H1 (cell line): ENCODE measurements at regions not wholly inside any gene's neighbourhood (a gene's known extent, or its start where the extent isn't known, plus 50 kb on each side); places are given as distances from the start of the nearest gene placed in this dataset.

ENCODE experiments used
- CTCF ChIA-PET: fragments of 300-600 bp; sonication (Branson Sonifier 250); formaldehyde crosslinking; loops from one replicate; lab custom pipeline; 2021; ENCODE audit not compliant: partially characterized antibody; lab: Charles Lee
- POLR2A ChIA-PET: fragments of 300-600 bp; sonication (Branson Sonifier 250); formaldehyde crosslinking; loops from one replicate; lab custom pipeline; 2021; ENCODE audit warnings: inconsistent platforms; ENCODE audit not compliant: partially characterized antibody; lab: Charles Lee
- DNase-seq, 2 experiments: peaks; one replicate each; pipeline versions ENCODE4 v3.0.0 to v3.0.0-alpha.2; 2010 to 2022; ENCODE audit warnings: low spot score in 2 of 2, low read depth in 1 of 2, mixed read lengths in 1 of 2
- FAIRE-seq: peaks from 2 replicates; lab custom pipeline; 2011; peaks lifted over from hg19 to GRCh38; lab: Jason Lieb, UNC
- H2AFZ ChIP-seq: 2 replicates; pipeline ENCODE4 v1.8.1; 2012; ENCODE audit warnings: low read length, inconsistent platforms
- H2AK5ac ChIP-seq: 2 replicates; pipeline ENCODE4 v1.6.1; 2013; ENCODE audit warnings: low read depth, low read length
- H2BK120ac ChIP-seq: replicated peaks from 2 replicates; pipeline ENCODE3; 2013; ENCODE audit warnings: low read depth, low read length, inconsistent platforms
- H2BK12ac ChIP-seq: 2 replicates; pipeline ENCODE4 v1.6.1; 2013; ENCODE audit warnings: low read depth, low read length
- H2BK15ac ChIP-seq: 2 replicates; pipeline ENCODE4 v1.6.1; 2013; ENCODE audit warnings: low read length
- H2BK20ac ChIP-seq: 2 replicates; pipeline ENCODE4 v1.6.1; 2013; ENCODE audit warnings: low read length
- H2BK5ac ChIP-seq: 2 replicates; pipeline ENCODE4 v1.6.1; 2013; ENCODE audit warnings: low read depth, low read length
- H3K14ac ChIP-seq: 2 replicates; pipeline ENCODE4 v1.6.1; 2013; ENCODE audit warnings: inconsistent platforms; ENCODE audit not compliant: insufficient read length
- H3K18ac ChIP-seq: 2 replicates; pipeline ENCODE4 v1.6.1; 2013; ENCODE audit warnings: low read length; ENCODE audit errors: extremely low read depth
- H3K23ac ChIP-seq: 2 replicates; pipeline ENCODE4 v1.6.1; 2013; ENCODE audit warnings: inconsistent platforms; ENCODE audit not compliant: insufficient read length
- H3K23me2 ChIP-seq: 2 replicates; pipeline ENCODE4 v1.6.1; 2013; ENCODE audit warnings: low read depth, low read length
- H3K27ac ChIP-seq: 2 replicates; pipeline ENCODE4 v1.6.1; 2011; ENCODE audit warnings: low read depth, low read length, inconsistent platforms
- H3K27me3 ChIP-seq, 4 experiments: replicated peaks in 1 of 4; 1 replicate in 1 of 4; 2 replicates in 3 of 4; pipeline versions ENCODE4 v1.6.1 to v1.8.1; 2011 to 2013; ENCODE audit warnings: low read length in 3 of 4, mild to moderate bottlenecking in 3 of 4, inconsistent platforms in 2 of 4, mixed read lengths in 2 of 4, moderate library complexity in 1 of 4; ENCODE audit not compliant: control insufficient read depth in 3 of 4, insufficient read depth in 3 of 4; ENCODE audit errors: extremely low read depth in 1 of 4
- H3K36me3 ChIP-seq, 4 experiments: 2 replicates each; pipeline versions ENCODE4 v1.6.1 to v1.8.1; 2011 to 2013; ENCODE audit warnings: mild to moderate bottlenecking in 4 of 4, low read length in 3 of 4, moderate library complexity in 2 of 4, control low read depth in 1 of 4, inconsistent platforms in 1 of 4; ENCODE audit not compliant: insufficient read depth in 4 of 4, control insufficient read depth in 2 of 4
- H3K4ac ChIP-seq: replicated peaks from 2 replicates; pipeline ENCODE3; 2013; ENCODE audit warnings: low read length, low read depth, mixed read lengths, inconsistent platforms; ENCODE audit not compliant: insufficient read length
- H3K4me1 ChIP-seq, 4 experiments: replicated peaks in 1 of 4; 1 replicate in 1 of 4; 2 replicates in 3 of 4; pipeline versions ENCODE4 v1.6.1 to v1.8.1; 2011 to 2013; ENCODE audit warnings: low read length in 3 of 4, inconsistent platforms in 2 of 4, mixed read lengths in 1 of 4; ENCODE audit not compliant: insufficient read depth in 4 of 4, control insufficient read depth in 3 of 4
- H3K4me2 ChIP-seq, 2 experiments: 2 replicates each; pipeline versions ENCODE4 v1.6.1 to v1.8.1; 2011 to 2013; ENCODE audit warnings: low read depth in 2 of 2, low read length in 2 of 2, control low read depth in 1 of 2, inconsistent platforms in 1 of 2, mild to moderate bottlenecking in 1 of 2; ENCODE audit not compliant: insufficient read depth in 1 of 2
- H3K4me3 ChIP-seq, 4 experiments: fragments of 200-600, 300-600 bp in 1 of 4; sonication (generic), shearing (Covaris generic), sonication (Bioruptor Twin) in 1 of 4; 2 replicates each; pipeline versions ENCODE4 v1.5.1 to v1.8.1; 2011 to 2016; ENCODE audit warnings: low read length in 4 of 4, low read depth in 3 of 4, control low read depth in 2 of 4, inconsistent platforms in 2 of 4, mild to moderate bottlenecking in 2 of 4, mixed read lengths in 1 of 4, moderate library complexity in 1 of 4; ENCODE audit not compliant: insufficient read depth in 2 of 4; ENCODE audit errors: extremely low read depth in 1 of 4
- H3K56ac ChIP-seq: replicated peaks from 2 replicates; pipeline ENCODE3; 2013; ENCODE audit warnings: low read depth, mild to moderate bottlenecking, mixed read lengths, low read length, inconsistent platforms; ENCODE audit not compliant: insufficient read length
- H3K79me1 ChIP-seq: 2 replicates; pipeline ENCODE4 v1.6.1; 2013; ENCODE audit warnings: low read depth, low read length, control low read depth
- H3K79me2 ChIP-seq, 2 experiments: 2 replicates each; pipeline versions ENCODE4 v1.6.1 to v1.8.1; 2012 to 2013; ENCODE audit warnings: low read length in 2 of 2, mild to moderate bottlenecking in 2 of 2, inconsistent platforms in 1 of 2; ENCODE audit not compliant: insufficient read depth in 2 of 2, control insufficient read depth in 1 of 2
- H3K9ac ChIP-seq, 4 experiments: replicated peaks in 1 of 4; 1 replicate in 1 of 4; 2 replicates in 3 of 4; pipeline versions ENCODE4 v1.6.1 to v1.8.1; 2011 to 2013; ENCODE audit warnings: low read depth in 3 of 4, low read length in 3 of 4, control low read depth in 2 of 4, mild to moderate bottlenecking in 2 of 4, moderate library complexity in 2 of 4, inconsistent platforms in 1 of 4; ENCODE audit errors: extremely low read depth in 1 of 4
- H3K9me3 ChIP-seq, 2 experiments: 2 replicates each; pipeline versions ENCODE4 v1.6.1 to v1.8.1; 2012 to 2013; ENCODE audit warnings: mild to moderate bottlenecking in 2 of 2, moderate library complexity in 2 of 2, control low read depth in 1 of 2, inconsistent platforms in 1 of 2, low read depth in 1 of 2, low read length in 1 of 2, mixed read lengths in 1 of 2; ENCODE audit not compliant: insufficient read depth in 2 of 2
- H4K20me1 ChIP-seq, 2 experiments: replicated peaks in 1 of 2; 2 replicates each; pipeline versions ENCODE3 to v1.8.1; 2011 to 2013; ENCODE audit warnings: inconsistent platforms in 2 of 2, low read length in 2 of 2, mild to moderate bottlenecking in 1 of 2; ENCODE audit not compliant: insufficient read depth in 2 of 2, control insufficient read depth in 1 of 2
- H4K5ac ChIP-seq: 2 replicates; pipeline ENCODE4 v1.6.1; 2013; ENCODE audit warnings: low read length, low read depth, mixed read lengths, inconsistent platforms; ENCODE audit not compliant: insufficient read length
- H4K8ac ChIP-seq: 2 replicates; pipeline ENCODE4 v1.8.0; 2013; ENCODE audit warnings: mild to moderate bottlenecking, moderate library complexity, low read length, inconsistent platforms; ENCODE audit not compliant: insufficient read depth; ENCODE audit errors: extremely low read depth
- H4K91ac ChIP-seq: replicated peaks from 2 replicates; pipeline ENCODE3; 2013; ENCODE audit warnings: low read length, mixed read lengths, inconsistent platforms; ENCODE audit not compliant: insufficient read length
- EZH2 ChIP-seq: fragments of 200-600 bp; sonication (generic); IDR thresholded peaks from 2 replicates; pipeline ENCODE4 v1.7.1; 2012; ENCODE audit warnings: low read depth, mild to moderate bottlenecking, moderate library complexity, low read length, inconsistent platforms; ENCODE audit not compliant: severe bottlenecking
- GABPA ChIP-seq: IDR thresholded peaks from 2 replicates; pipeline ENCODE4 v1.6.1; 2011; ENCODE audit warnings: mild to moderate bottlenecking, low read length, moderate library complexity, borderline replicate concordance; ENCODE audit not compliant: insufficient read depth
- NRF1 ChIP-seq: IDR thresholded peaks from 2 replicates; pipeline ENCODE4 v1.6.1; 2011; ENCODE audit warnings: mild to moderate bottlenecking, low read depth, low read length, improper control_type of control experiment
- POLR2A ChIP-seq, 2 experiments: IDR thresholded peaks; 1 replicate in 1 of 2; 2 replicates in 1 of 2; pipeline ENCODE4 v1.6.1; 2011; ENCODE audit warnings: low read depth in 2 of 2, low read length in 2 of 2, mild to moderate bottlenecking in 2 of 2; ENCODE audit errors: control extremely low read depth in 1 of 2
- TAF1 ChIP-seq: IDR thresholded peaks from 2 replicates; pipeline ENCODE4 v1.6.1; 2011; ENCODE audit warnings: mild to moderate bottlenecking, low read depth, low read length
- WGBS, 2 experiments: shearing (Covaris generic) in 1 of 2; methylation state at CpG; one replicate each; pipeline versions ENCODE4 v1.1.6 to v1.1.7; 2013 to 2015; ENCODE audit warnings: low lambda C conversion rate in 2 of 2, mixed read lengths in 2 of 2, inconsistent platforms in 1 of 2, low coverage in 1 of 2, missing lambda C conversion rate in 1 of 2; ENCODE audit not compliant: insufficient replicate concordance in 2 of 2, insufficient coverage in 1 of 2, insufficient read length in 1 of 2; ENCODE audit errors: extremely low coverage in 1 of 2, missing lambda C conversion rate in 1 of 2; 5-methylcytosine and 5-hydroxymethylcytosine counted together
- TF ChIP-seq, protein P1 (sequence below): IDR thresholded peaks from 2 replicates; pipeline ENCODE4 v1.6.1; 2012; ENCODE audit warnings: low read length, inconsistent platforms
- TF ChIP-seq, protein P2 (sequence below): IDR thresholded peaks from 2 replicates; pipeline ENCODE4 v1.6.1; 2011; ENCODE audit warnings: low read depth, mild to moderate bottlenecking, low read length; ENCODE audit not compliant: insufficient read depth

DNA sequence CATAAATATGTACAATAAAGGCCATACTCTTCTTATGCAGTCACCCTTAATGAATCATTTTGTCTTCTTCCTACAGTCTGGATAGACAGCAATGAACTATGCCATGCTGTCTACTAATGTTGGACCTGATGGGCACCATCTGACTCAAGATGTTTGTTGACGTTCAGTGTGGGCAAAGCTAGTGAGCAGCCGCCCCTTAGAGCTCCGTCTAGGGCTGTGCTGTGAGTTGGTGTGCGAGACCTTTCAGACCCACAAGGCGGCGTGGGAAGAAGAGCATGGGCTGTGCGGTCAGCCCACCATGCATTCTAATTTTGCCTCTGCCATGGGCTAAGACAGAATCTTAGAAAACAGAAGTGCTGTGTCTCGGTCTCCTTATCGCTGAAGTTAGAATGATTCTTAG lies 829.4 kb downstream of the QKI start:
- no peak overlapping the region for H3K56ac ChIP-seq
- H3K4me2 ChIP-seq = no peak overlapping the region
- H4K8ac ChIP-seq = no peak overlapping the region
- H3K79me2 ChIP-seq = no peaks in the 10 kb centered on the region
- no peak overlapping the region for H3K27ac ChIP-seq
- H2BK15ac ChIP-seq = no peak overlapping the region
- H3K18ac ChIP-seq = no peak overlapping the region
- no peaks in the 10 kb centered on the region for H3K23me2 ChIP-seq
- H4K20me1 ChIP-seq = no peaks in the 10 kb centered on the region
- H2AFZ ChIP-seq = no peak overlapping the region
- H4K91ac ChIP-seq = no peak overlapping the region
- no peaks in the 10 kb centered on the region for H3K4me1 ChIP-seq
- H3K79me1 ChIP-seq = no peaks in the 10 kb centered on the region
- no peak for DNase-seq
- H3K36me3 ChIP-seq = no peaks in the 10 kb centered on the region
- no peak overlapping the region for H4K5ac ChIP-seq
- no peak overlapping the region for H2BK120ac ChIP-seq
- no peak overlapping the region for H2BK20ac ChIP-seq
- H3K4ac ChIP-seq = no peak overlapping the region
- POLR2A ChIA-PET = no interaction called here
- no peak for TF ChIP-seq EZH2
- TF ChIP-seq GABPA = no peak
- TF ChIP-seq, protein P1, sequence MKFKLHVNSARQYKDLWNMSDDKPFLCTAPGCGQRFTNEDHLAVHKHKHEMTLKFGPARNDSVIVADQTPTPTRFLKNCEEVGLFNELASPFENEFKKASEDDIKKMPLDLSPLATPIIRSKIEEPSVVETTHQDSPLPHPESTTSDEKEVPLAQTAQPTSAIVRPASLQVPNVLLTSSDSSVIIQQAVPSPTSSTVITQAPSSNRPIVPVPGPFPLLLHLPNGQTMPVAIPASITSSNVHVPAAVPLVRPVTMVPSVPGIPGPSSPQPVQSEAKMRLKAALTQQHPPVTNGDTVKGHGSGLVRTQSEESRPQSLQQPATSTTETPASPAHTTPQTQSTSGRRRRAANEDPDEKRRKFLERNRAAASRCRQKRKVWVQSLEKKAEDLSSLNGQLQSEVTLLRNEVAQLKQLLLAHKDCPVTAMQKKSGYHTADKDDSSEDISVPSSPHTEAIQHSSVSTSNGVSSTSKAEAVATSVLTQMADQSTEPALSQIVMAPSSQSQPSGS = no peak
- TF ChIP-seq NRF1 = no peak
- no peak for TF ChIP-seq POLR2A (IDR thresholded peaks at IDR 0.05; ENCODE audit: control extremely low read depth in 1 of 2, low read depth in 2 of 2, low read length in 2 of 2)
- TF ChIP-seq TAF1 = no peak
- TF ChIP-seq, protein P2, sequence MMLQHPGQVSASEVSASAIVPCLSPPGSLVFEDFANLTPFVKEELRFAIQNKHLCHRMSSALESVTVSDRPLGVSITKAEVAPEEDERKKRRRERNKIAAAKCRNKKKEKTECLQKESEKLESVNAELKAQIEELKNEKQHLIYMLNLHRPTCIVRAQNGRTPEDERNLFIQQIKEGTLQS = no peak
- TF ChIP-seq, all 59 proteins: peak for 0
- H2BK5ac ChIP-seq = no peak overlapping the region
- H2BK12ac ChIP-seq = no peak overlapping the region
- no peak for FAIRE-seq
- no peak overlapping the region for H3K14ac ChIP-seq
- H3K4me3 ChIP-seq = no peak overlapping the region
- H3K23ac ChIP-seq = no peak overlapping the region
- CTCF ChIA-PET = interaction anchor here (0.8 to 1.3 kb wide), 3 partner anchors 27 to 58 kb away, joined by 3 read pairs; no protein-coding TSS in a partner anchor
- H2AK5ac ChIP-seq = no peak overlapping the region
- H3K27me3 ChIP-seq = no peaks in the 10 kb centered on the region
- no peak overlapping the region for H3K9ac ChIP-seq
- 92% methylated on average over 9 of the region's 9 CpGs; no CpG with 5 or more reads in 1 of the 2 experiments for WGBS, 2 experiments
- H3K9me3 ChIP-seq = no peaks in the 10 kb centered on the region
